Stomach (tissue), 4 donors: ENCODE measurements at regions not wholly inside any gene's neighbourhood (a gene's known extent, or its start where the extent isn't known, plus 50 kb on each side); places are given as distances from the start of the nearest gene placed in this dataset.

Experiments
- CTCF ChIP-seq, 7 experiments: fragments of 450-650 bp in 4 of 7; fragments of 200-600 bp in 3 of 7; sonication (generic) in 3 of 7; IDR thresholded peaks; one replicate each; pipeline ENCODE4 v1.5.1; 2016 to 2019; ENCODE audit warnings: antibody characterized with exemption in 7 of 7, control low read depth in 2 of 7, mild to moderate bottlenecking in 1 of 7
- EP300 ChIP-seq: sonication (generic); formaldehyde crosslinking; IDR thresholded peaks from one replicate; pipeline ENCODE4 v1.6.1; 2017; ENCODE audit warnings: antibody characterized with exemption
- POLR2A ChIP-seq, 4 donors: fragments of 450-650 bp; IDR thresholded peaks; one replicate each; pipeline ENCODE4 v1.6.1; 2016; ENCODE audit warnings: antibody characterized with exemption in 4 of 4, control low read depth in 2 of 4, mild to moderate bottlenecking in 1 of 4, moderate library complexity in 1 of 4

DNA sequence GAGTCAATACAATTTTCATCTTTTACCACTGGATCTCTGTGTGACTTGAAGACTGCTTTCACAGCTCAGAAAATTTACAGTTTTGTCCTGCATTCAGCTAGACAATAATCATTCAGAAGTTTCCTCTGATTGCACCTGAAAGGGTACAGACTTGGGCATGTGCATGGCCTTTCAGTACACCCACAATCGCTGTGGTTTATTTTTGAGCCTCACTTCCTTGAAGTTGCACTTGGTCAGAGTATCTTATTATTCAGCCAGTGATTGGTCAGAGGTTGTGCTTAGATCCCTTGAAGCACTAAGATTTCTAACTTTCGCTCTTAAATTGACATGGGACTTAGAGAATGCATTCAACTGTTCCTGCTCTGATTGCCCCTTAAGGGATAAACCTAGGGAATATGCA, 508.2 kb downstream of the FAM181B start:
- TF ChIP-seq CTCF (IDR thresholded peaks at IDR 0.05) (no peak), EP300 (no peak), POLR2A (IDR thresholded peaks at IDR 0.05) (no peak)
